Type B pancreatic cell (in vitro differentiated cells): ENCODE measurements at regions not wholly inside any gene's neighbourhood (a gene's known extent, or its start where the extent isn't known, plus 50 kb on each side); places are given as distances from the start of the nearest gene placed in this dataset.
A peak's percentile ranks its signal among the peaks of the same experiment; 100 is the strongest.

Experiments used
- DNase-seq: peaks from one replicate; pipeline ENCODE4 v3.0.0; 2021; ENCODE audit warnings: mixed read lengths; ENCODE audit not compliant: unreplicated experiment; ENCODE audit errors: extremely low spot score
- H3K27ac Mint-ChIP-seq: 2 replicates; pipeline ENCODE4 v1.8.0; 2021; ENCODE audit warnings: mild to moderate bottlenecking, mixed read lengths
- H3K27me3 Mint-ChIP-seq: 2 replicates; pipeline ENCODE4 v1.8.0; 2021; ENCODE audit warnings: mixed read lengths
- H3K36me3 Mint-ChIP-seq: 2 replicates; pipeline ENCODE4 v1.8.0; 2021; ENCODE audit warnings: mixed read lengths
- H3K4me1 Mint-ChIP-seq: one replicate; pipeline ENCODE4 v1.8.0; 2021; ENCODE audit warnings: mixed read lengths; ENCODE audit not compliant: unreplicated experiment
- H3K4me3 Mint-ChIP-seq: 2 replicates; pipeline ENCODE4 v1.8.0; 2021; ENCODE audit warnings: mild to moderate bottlenecking, mixed read lengths
- H3K9me3 Mint-ChIP-seq: 2 replicates; pipeline ENCODE4 v1.8.0; 2021; ENCODE audit warnings: mixed read lengths
- CTCF ChIP-seq: fragments of 200-600 bp; sonication (generic); conservative IDR thresholded peaks from 2 replicates; pipeline ENCODE4 v1.5.0; 2021; ENCODE audit warnings: antibody characterized with exemption, mild to moderate bottlenecking

GRCh38 chr2:212831671-212832199 is 293.1 kb upstream of the ERBB4 start:
- TF ChIP-seq CTCF, result no peak
- H3K4me1 Mint-ChIP-seq, result no peaks in the 10 kb centered on the region
- peak; percentile 67 for DNase-seq
- no peak overlapping the region for H3K27ac Mint-ChIP-seq
- H3K27me3 Mint-ChIP-seq, result no peaks in the 10 kb centered on the region
- H3K4me3 Mint-ChIP-seq, result no peak overlapping the region
- H3K9me3 Mint-ChIP-seq, result no peaks in the 10 kb centered on the region
- H3K36me3 Mint-ChIP-seq, result no peaks in the 10 kb centered on the region

GRCh38 chr2:212816267-212816666 is 277.7 kb upstream of the ERBB4 start:
- H3K36me3 Mint-ChIP-seq, result no peaks in the 10 kb centered on the region
- no peak overlapping the region for H3K4me3 Mint-ChIP-seq
- no peak for DNase-seq
- no peak for TF ChIP-seq CTCF
- H3K4me1 Mint-ChIP-seq, result no peaks in the 10 kb centered on the region
- no peak overlapping the region for H3K27ac Mint-ChIP-seq
- no peaks in the 10 kb centered on the region for H3K27me3 Mint-ChIP-seq
- H3K9me3 Mint-ChIP-seq, result peaks cover 4% of the 10 kb centered on the region

GRCh38 chr2:212815453-212815852 is 276.9 kb upstream of the ERBB4 start:
- Mint-ChIP-seq H3K4me1 (no peaks in the 10 kb centered on the region), H3K36me3 (no peaks in the 10 kb centered on the region), H3K27ac (peak overlapping the region; percentile 69), H3K27me3 (no peaks in the 10 kb centered on the region), H3K4me3 (no peak overlapping the region), H3K9me3 (peaks cover 4% of the 10 kb centered on the region)
- DNase-seq, result no peak
- no peak for TF ChIP-seq CTCF

- H3K27ac Mint-ChIP-seq, result no peak overlapping the region
- H3K27me3 Mint-ChIP-seq, result no peaks in the 10 kb centered on the region
- no peak for TF ChIP-seq CTCF
- H3K9me3 Mint-ChIP-seq, result peaks cover 4% of the 10 kb centered on the region
- H3K36me3 Mint-ChIP-seq, result no peaks in the 10 kb centered on the region
- H3K4me1 Mint-ChIP-seq, result no peaks in the 10 kb centered on the region
- H3K4me3 Mint-ChIP-seq, result no peak overlapping the region
- DNase-seq, result no peak
Measured at GRCh38 chr2:212814941-212815340, 276.3 kb upstream of the ERBB4 start.

GRCh38 chr2:212811921-212812320 is 273.3 kb upstream of the ERBB4 start:
- Mint-ChIP-seq H3K4me3 (no peak overlapping the region), H3K9me3 (peaks cover 2% of the 10 kb centered on the region), H3K27me3 (no peaks in the 10 kb centered on the region), H3K36me3 (no peaks in the 10 kb centered on the region), H3K4me1 (no peaks in the 10 kb centered on the region), H3K27ac (no peak overlapping the region)
- DNase-seq, result no peak
- no peak for TF ChIP-seq CTCF
